Left colon (tissue), 2 donors: ENCODE measurements at regions not wholly inside any gene's neighbourhood (a gene's known extent, or its start where the extent isn't known, plus 50 kb on each side); places are given as distances from the start of the nearest gene placed in this dataset.
"Not testable (repeated sequence)": the region's sequence is repeated elsewhere in the genome, so short reads cannot be mapped to it uniquely, and the experiment has no call there.

ENCODE experiments used
- ATAC-seq: fragments of 200-7000 bp; cut with Tn5 transposase; one replicate; pipeline ENCODE4 v1.9.1; 2020; ENCODE audit warnings: mild to moderate bottlenecking, moderate library complexity
- DNase-seq, 2 donors: peaks; one replicate each; pipeline ENCODE4 v3.0.0-alpha.2; 2020
- intact Hi-C, 2 donors: fragments of 100-400 bp; cut with DNase I in 1 of 2; cut with micrococcal nuclease in 1 of 2; formaldehyde crosslinking; loops; one replicate each; pipeline versions ENCODE4 v1.11.2 to v1.14.0; 2022; cut with DNase I, micrococcal nuclease
- donor health status: DM: no; HTN: no; CAD: no.
- donor health status: DM: yes; HTN: yes; CAD: no.

DNA sequence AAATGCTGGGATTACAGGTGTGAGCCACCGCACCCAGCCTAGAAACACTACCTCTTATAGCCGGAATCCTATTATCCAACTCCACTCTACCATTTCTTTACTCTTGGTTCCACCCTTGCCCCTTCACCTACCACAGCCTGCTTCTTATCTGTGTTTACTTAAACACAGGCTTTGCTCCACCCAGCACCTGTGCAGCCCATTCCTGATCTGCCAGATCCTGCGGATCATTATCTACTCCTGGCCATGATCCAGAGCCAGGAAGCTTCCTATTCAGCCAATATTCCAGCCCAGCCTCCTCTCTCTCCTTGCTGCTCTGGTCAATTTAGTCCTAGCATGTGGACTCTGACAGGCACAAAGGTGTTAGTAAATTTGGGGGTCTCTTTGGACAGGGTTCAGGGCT lies 98.8 kb upstream of the MED13 start:
- intact Hi-C loops = no loop called here
- ATAC-seq = peak; percentile 90
- DNase-seq = peak; percentile 82 to 93

DNA sequence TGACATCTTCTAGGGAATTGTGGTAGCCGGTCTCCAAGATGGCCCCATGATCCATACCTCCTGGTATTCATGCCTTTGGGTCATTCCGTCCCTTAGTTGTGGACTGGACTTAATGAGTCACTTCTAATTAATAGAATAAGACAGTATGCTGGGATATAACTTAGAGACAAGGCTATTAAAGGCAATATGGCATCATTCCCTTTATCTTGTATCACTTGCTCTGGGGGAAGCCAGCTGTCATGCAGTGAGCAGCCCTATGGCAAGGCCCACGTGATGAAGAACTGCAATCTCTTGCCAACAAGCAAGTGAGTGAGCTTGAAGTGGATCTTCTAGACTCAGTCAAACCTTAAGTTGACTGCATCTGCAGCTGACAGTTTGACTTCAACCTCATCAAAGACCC lies 97.8 kb upstream of the MED13 start:
- intact Hi-C loops = no loop called here
- ATAC-seq = no peak
- DNase-seq = no peak

- ATAC-seq (no peak), DNase-seq (no peak)
- intact Hi-C loops = no loop called here
These were observed 96.5 kb upstream of the MED13 start for GRCh38 chr17:62161405-62162148.

DNA sequence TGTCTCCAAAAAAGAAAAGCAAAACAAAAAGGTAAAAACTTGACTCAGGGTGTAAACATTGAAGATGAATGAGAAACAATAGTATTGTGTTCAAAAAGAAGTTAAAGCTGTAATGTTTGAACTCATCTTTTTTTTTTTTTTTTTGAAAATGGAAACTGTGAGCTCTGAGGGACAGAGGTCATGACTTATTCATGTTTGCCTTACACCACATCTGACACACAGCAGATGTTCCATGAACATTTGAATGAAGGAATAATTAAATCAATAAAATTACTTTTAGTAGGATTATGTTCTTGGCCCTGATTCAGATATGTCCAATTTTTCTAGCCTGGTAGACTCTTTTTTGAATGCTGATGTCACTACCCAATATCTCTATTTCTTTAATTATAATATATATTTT lies 95.7 kb upstream of the MED13 start:
- intact Hi-C loops = no loop called here

DNA sequence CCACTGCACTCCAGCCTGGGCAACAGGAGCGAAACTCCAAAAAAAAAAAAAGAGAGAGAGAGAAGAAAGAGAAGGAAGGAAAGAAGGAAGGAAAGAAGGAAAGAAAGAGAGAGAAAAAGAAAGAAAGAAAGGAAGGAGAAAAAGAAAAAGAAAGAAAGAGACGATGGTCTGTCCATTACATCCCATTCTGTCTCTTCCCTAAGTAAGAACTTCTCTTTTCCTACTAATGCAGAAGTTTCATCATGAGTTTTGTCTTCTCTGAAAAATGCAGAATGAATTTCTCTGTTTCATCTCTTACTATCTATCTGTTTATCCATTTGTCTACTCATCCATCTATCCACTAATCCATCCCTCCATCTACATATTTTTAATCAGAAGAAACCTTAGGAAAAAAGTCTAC lies 94.9 kb upstream of the MED13 start:
- intact Hi-C loops = no loop called here
- DNase-seq = no peak
- no peak for ATAC-seq

More for the DNA sequence above, 95.7 kb upstream of the MED13 start:
- DNase-seq (no peak), ATAC-seq (no peak)

DNA sequence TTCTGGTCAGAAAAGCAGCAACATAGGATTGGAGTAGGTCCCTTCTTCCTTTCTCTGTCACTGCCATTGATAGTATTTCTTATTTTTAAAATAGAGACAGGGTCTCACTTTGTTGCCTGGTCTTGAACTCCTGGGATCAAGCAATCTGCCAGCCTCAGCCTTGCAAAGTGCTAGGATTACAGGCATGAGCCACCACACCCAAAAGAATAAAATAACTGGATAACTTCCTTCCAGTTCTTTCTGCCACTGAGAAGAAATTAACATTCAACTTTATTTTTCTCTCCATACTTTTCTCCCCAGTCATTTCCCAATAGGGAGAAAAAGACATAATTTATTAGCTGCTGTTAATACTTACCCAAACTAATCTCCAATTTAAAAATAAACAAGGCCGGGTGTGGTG lies 91.9 kb upstream of the MED13 start:
- intact Hi-C loops = no loop called here
- DNase-seq (no peak), ATAC-seq (peak; percentile 71)

- no peak for ATAC-seq
- intact Hi-C loops = no loop called here
- no peak for DNase-seq
These were observed 89.8 kb upstream of the MED13 start for GRCh38 chr17:62154909-62155308.

DNA sequence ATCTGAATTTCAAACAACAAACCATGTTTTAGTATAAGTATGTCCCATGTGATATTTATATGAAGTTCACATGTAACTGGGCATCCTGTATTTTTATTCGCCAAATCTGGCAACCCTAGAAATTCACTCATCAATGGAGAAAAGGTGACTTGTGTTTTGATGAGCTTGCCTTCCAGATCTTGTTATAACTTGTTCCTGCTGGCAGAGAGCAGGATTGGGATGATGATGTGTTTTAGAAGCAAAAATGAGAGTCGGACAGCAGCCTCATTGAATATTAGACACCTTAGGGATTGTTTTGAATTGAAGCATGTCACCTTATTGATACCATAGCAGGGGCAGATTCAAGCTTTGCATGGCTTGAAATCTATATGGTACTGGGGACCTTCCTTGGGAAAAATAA lies 85.4 kb upstream of the MED13 start:
- DNase-seq (no peak), ATAC-seq (no peak)
- intact Hi-C loops = no loop called here

- intact Hi-C loops = no loop called here
- ATAC-seq (peak; percentile 94), DNase-seq (no peak)
These were observed 84.9 kb upstream of the MED13 start for GRCh38 chr17:62149961-62150360.

DNA sequence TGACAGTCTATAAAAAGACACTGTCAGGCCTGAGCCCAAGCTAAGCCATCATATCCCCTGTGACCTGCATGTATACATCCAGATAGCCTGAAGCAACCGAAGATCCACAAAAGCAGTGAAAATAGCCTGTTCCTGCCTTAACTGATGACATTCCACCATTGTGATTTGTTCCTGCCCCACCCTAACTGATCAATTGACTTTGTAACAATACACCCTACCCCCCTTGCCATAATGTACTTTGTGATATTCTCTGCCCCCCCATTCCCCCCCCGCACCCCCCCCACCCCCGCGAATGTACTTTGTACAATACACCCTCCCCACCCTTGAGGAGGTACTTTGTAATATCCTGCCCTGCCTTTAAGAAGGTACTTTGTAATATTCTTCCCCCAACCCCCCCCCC lies 82.2 kb upstream of the MED13 start:
- DNase-seq (no peak), ATAC-seq (no peak)
- intact Hi-C loops = no loop called here

- DNase-seq = peak; percentile 76 to 84
- peak; percentile 89 for ATAC-seq
- intact Hi-C loops = no loop called here
These were observed 75.8 kb upstream of the MED13 start for GRCh38 chr17:62140836-62141235.

DNA sequence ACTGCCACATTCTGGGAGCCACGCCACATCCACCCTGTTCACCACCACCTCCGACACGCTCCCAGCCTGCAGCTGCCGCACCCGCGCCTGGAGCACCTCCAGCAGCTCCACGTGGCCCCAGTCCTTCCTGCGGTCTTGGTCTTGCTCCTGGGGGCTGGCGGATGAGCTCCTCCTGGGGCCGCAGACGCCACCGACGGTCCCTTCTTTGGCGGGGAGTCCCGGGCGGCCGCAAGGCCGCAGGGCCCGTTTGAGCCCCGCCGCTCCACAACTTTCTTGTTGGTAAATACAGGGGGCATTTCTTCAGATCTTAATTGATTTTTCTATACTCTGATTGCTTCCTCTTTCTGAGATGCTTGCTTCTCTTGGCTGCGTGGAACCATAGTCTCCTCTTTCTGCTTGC lies 75.3 kb upstream of the MED13 start:
- intact Hi-C loops = no loop called here
- ATAC-seq (no peak), DNase-seq (no peak)

- DNase-seq, intact Hi-C loops, ATAC-seq: not testable (repeated sequence)
These were observed 74.7 kb upstream of the MED13 start for GRCh38 chr17:62139690-62140354.

DNA sequence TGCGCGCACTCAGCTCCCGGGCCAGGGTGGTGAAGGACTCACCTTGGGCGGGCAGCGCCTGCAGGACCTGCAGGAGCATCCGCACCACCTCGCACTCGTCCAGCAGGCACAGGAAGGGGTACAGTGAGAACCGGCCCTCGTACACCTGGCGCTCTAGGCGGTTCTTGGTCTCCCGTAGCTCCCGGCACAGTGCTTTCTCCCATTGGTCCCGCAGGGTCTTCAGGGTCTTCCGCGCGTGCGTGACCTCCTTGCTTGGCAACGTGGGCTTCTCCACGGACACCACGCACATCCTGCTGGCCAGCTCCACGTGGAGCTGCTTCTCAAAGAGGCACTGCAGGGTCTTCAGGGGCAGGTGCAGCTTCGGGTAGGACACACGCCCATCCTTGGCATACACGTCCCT lies 74.1 kb upstream of the MED13 start:
- intact Hi-C loops = no loop called here
- DNase-seq = no peak
- no peak for ATAC-seq

DNA sequence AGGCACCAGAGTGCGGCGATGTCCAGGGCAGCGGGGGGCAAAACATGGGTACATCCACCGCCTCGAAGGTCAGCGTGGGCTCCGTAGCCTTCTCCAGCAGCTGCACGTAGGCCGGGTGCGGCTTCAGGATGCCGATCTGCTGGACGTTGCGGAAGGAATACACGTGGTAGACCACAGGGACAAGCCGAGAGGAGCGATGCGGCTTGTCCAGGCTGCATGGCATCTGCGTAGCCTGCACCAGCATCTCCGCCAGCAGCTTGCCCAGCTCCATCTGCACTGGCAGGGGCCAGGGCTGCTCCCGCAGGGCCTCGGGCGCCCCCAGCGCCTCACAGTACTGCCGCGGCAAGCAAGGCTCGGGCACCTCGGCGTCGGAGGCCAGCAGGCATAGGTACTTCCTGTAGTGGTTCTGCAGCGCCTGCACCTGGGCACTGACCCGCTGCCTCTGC lies 73.6 kb upstream of the MED13 start:
- intact Hi-C loops, DNase-seq: not testable (repeated sequence)
- ATAC-seq = peak; percentile 8

DNA sequence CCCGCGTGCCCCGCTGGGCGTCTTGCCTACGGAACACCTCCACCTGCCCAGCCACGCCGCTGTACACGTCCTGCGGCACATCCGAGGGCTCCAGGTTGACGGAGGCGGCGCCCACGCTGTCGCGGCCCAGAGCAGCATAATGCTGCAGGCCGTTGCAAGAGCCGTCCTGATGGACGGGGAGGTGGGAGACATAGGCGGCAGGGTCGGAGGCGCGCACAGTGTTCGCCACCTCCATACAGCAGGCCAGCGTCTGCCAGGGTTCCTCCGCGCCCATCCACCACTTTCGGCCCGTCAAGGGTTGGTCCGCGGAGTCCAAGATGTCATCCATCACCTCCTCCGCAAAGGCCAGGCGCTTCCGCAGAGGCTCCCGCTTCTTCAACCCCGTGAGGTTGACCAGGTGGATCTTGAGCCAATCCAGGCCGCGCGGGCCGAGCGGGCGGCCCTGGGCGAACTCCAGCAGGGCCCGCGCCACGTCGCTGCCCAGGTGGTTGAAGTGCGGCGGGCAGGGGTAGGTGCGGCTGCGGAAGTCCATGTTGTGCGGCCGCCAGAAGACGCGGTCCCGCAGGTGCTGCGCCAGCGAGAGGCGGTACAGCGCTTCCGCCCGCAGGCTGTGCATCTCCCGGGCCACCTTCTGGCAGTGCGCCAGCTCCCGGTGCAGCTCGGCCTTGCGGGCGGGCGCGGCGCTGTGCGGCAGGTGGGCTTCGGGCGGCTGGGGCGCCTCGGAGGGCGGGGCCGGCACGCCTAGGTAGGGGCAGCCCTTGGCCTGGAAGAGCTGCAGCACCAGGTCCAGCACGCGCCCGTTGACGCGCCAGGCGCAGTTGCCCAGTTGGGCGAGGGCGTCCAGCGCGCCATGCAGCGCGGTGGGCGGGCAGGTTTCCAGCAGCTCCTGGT lies 72.9 kb upstream of the MED13 start:
- ATAC-seq (peak; percentile 60), DNase-seq (peak in 1 of 2 donors; percentile 16)
- intact Hi-C loops = not testable (repeated sequence)

DNA sequence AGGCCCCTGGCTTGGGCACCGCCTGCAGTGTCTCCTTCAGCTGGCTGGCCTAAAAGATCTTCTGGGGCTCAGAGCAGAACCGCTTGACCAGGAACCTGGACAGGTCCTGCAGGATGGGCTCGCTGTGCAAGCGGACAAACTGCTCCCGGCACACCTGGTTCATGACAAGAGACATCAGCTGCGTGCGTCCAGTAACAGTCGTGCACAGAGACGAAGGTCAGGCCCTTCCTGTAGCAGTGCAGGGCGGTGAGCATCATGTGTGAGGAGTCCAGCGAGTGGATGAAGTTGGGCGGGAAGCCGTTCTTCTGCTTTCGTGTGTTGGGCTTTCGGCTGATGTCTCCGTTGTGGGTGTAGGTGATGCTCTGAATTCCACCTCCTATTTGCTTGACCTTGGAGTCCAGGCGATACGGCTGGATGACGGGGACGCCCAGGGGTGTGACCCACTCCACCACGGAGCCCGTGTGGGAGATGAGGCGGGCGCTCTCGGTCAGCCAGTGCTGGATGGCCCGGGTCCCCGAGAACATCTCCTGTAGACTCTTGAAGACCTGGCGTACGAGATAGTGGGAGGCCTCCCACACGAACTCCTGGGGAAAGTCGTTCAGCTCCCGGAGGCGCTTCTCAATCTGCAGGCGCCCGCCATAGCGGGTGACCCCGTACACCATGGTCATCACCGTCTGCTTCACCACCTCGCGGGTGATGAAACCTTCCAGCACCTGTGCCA lies 72.1 kb upstream of the MED13 start:
- intact Hi-C loops, ATAC-seq, DNase-seq: not testable (repeated sequence)

DNA sequence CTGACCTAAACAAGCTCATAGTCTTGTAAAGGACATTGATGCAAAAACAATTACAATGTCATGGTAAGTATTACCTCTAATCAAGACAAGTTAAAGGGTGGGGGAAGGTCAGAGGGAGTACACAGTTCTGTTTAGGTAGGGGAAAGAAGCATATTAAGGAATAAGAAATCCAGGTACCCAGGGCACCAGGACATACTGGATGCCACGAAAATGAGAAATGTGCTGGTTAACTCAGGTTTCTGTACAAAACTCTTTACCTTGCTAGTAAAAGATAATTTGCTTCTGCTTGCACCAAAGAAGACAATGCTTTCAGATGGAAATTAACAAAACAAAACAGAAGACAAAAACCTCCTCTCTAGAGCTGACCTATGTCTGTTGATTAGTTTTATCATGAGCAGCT lies 70.7 kb upstream of the MED13 start:
- intact Hi-C loops = no loop called here
- no peak for DNase-seq
- no peak for ATAC-seq

DNA sequence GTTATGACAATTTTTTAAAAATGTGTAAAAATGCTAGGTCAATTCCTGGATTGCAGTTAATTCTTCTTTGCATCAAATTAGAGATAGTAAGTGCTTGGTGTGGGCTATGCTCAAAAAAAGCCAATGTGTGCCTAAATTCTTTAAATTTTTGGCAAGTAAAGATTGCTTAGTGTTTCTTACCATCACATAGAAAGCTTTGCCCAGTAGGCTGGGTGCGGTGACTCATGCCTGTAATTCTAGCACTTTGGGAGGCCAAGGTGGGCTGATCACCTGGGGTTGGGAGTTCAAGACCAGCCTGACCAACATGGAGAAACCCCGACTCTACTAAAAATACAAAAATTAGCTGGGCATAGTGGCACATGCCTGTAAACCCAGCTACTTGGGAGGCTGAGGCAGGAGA lies 70.0 kb upstream of the MED13 start:
- intact Hi-C loops, ATAC-seq, DNase-seq: not testable (repeated sequence)
